AG04450 (cell line): ENCODE measurements at regions not wholly inside any gene's neighbourhood (a gene's known extent, or its start where the extent isn't known, plus 50 kb on each side); places are given as distances from the start of the nearest gene placed in this dataset.
A peak's percentile ranks its signal among the peaks of the same experiment; 100 is the strongest.

ENCODE experiments used
- CTCF ChIA-PET: fragments of 300-600, 350-600 bp; formaldehyde crosslinking; extraction: SDS; loops from one replicate; lab custom pipeline; 2022; ENCODE audit warnings: antibody characterized with exemption, inconsistent platforms; lab: Charles Lee
- POLR2A ChIA-PET: fragments of 350-600 bp; formaldehyde crosslinking; extraction: SDS; loops from one replicate; lab custom pipeline; 2021; ENCODE audit warnings: antibody characterized with exemption, inconsistent platforms; lab: Yijun Ruan, JAX
- DNase-seq: peaks from one replicate; pipeline ENCODE4 v3.0.0-alpha.2; 2011; ENCODE audit warnings: low read depth, low spot score
- H3K27ac ChIP-seq: one replicate; pipeline ENCODE4 v1.5.1; 2012; ENCODE audit warnings: low read depth, low read length, control low read depth
- H3K27me3 ChIP-seq: one replicate; pipeline ENCODE4 v1.6.0; 2012; ENCODE audit warnings: low read length; ENCODE audit not compliant: control insufficient read depth, insufficient read depth
- H3K4me3 ChIP-seq: 2 replicates; pipeline ENCODE4 v1.5.1; 2011; ENCODE audit warnings: mild to moderate bottlenecking, low read depth, low read length, control low read depth
- H3K9me3 ChIP-seq: 2 replicates; pipeline ENCODE4 v1.5.1; 2012; ENCODE audit warnings: low read length; ENCODE audit not compliant: control insufficient read depth, insufficient read depth
- CTCF ChIP-seq: IDR thresholded peaks from 2 replicates; pipeline ENCODE4 v1.5.1; 2011; ENCODE audit warnings: low read depth, low read length, control low read depth, inconsistent platforms

- ChIA-PET POLR2A (no interaction called here), CTCF (no interaction called here)
- Histone ChIP-seq H3K4me3 (no peak overlapping the region), H3K27ac (no peak overlapping the region), H3K9me3 (no peaks in the 10 kb centered on the region), H3K27me3 (no peaks in the 10 kb centered on the region)
- no peak for TF ChIP-seq CTCF
- no peak for DNase-seq
These were observed 2628.2 kb downstream of the ARAP2 start for GRCh38 chr4:33616121-33616520.

- POLR2A ChIA-PET: no interaction called here
- H3K27me3 ChIP-seq: no peaks in the 10 kb centered on the region
- no peaks in the 10 kb centered on the region for H3K9me3 ChIP-seq
- H3K4me3 ChIP-seq: no peak overlapping the region
- no peak for TF ChIP-seq CTCF
- CTCF ChIA-PET: no interaction called here
- DNase-seq: no peak
- H3K27ac ChIP-seq: no peak overlapping the region
These were observed 2618.6 kb downstream of the ARAP2 start for GRCh38 chr4:33625748-33626147.

GRCh38 chr4:33626221-33626620 lies 2618.1 kb downstream of the ARAP2 start:
- Histone ChIP-seq H3K27me3 (no peaks in the 10 kb centered on the region), H3K4me3 (no peak overlapping the region), H3K27ac (no peak overlapping the region), H3K9me3 (no peaks in the 10 kb centered on the region)
- CTCF ChIA-PET: no interaction called here
- TF ChIP-seq CTCF: no peak
- POLR2A ChIA-PET: no interaction called here
- no peak for DNase-seq

- ChIA-PET CTCF (no interaction called here), POLR2A (no interaction called here)
- no peak for DNase-seq
- no peak overlapping the region for H3K4me3 ChIP-seq
- TF ChIP-seq CTCF: no peak
- no peaks in the 10 kb centered on the region for H3K9me3 ChIP-seq
- H3K27ac ChIP-seq: no peak overlapping the region
- no peaks in the 10 kb centered on the region for H3K27me3 ChIP-seq
These were observed 2616.0 kb downstream of the ARAP2 start for GRCh38 chr4:33628296-33628695.

GRCh38 chr4:33649015-33649414 lies 2595.3 kb downstream of the ARAP2 start:
- ChIA-PET POLR2A (no interaction called here), CTCF (interaction anchor here (0.9 to 3.0 kb wide), 3 partner anchors 674 to 1071 kb away, joined by 3 to 13 read pairs (median 9); no protein-coding TSS in a partner anchor)
- Histone ChIP-seq H3K9me3 (no peaks in the 10 kb centered on the region), H3K4me3 (no peak overlapping the region), H3K27ac (no peak overlapping the region), H3K27me3 (no peaks in the 10 kb centered on the region)
- no peak for DNase-seq
- TF ChIP-seq CTCF: peak; percentile 68
